CD4-positive, alpha-beta T cell treated with Interleukin-15 for 4 hours (primary cell): ENCODE measurements at regions not wholly inside any gene's neighbourhood (a gene's known extent, or its start where the extent isn't known, plus 50 kb on each side); places are given as distances from the start of the nearest gene placed in this dataset.

Source experiments
- DNase-seq: peaks from one replicate; pipeline ENCODE4 v3.0.0-alpha.2; 2020; ENCODE audit warnings: low spot score

- DNase-seq: no peak
These were observed 361.1 kb downstream of the ETS1 start for GRCh38 chr11:128226106-128226716.

DNA sequence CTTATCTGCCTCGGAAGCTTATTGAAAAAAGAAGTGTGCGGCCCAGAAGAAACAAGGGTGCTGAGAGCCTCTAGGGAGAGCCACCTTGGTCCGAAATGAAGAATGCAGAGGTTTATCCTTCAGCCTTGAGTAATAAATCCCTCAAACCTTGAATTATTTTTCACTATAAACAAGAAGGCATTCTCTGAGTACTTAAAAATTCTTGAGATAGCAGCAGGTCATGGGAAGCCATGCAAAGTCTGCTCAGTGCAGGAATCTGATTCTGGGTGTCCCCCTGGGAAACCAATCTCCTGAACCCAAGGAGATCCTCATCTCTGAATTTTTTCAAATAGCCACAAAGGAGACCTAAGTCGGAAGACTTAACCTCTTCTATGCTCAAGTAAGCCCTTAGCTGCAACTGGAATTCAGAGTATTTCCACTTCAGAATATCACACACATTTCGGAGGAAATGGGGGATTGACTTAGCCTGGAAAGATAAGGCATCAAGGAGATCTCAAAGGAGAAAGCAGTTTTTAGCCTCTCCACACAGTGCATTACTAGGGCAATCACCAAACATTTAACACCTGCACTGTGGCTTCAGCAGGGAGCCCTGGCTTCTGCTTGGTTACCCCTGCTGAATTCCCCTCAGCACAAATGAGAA is 365.0 kb downstream of the ETS1 start:
- DNase-seq: no peak

DNA sequence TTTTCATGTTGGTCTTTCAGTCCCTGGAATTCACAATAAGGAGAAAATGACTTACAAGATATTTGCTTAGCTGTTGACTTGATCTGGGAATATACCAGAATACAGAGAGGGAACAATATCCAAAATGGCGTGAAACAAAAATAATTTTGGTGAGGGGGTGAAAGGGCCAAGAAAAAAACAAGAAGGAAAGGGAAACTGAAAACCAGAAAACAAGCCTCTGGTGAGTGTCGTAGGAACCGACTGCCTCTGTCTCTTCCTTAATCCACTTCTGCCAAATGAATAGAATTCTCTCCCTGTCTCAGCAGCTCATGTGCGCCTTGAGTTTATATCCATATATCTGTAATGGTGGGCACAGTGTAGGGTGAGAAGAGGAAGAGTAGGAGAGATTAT is 367.6 kb downstream of the ETS1 start:
- no peak for DNase-seq

- no peak for DNase-seq
These were observed 371.2 kb downstream of the ETS1 start for GRCh38 chr11:128216198-128216597.

- DNase-seq: no peak
These were observed 372.0 kb downstream of the ETS1 start for GRCh38 chr11:128215238-128215882.

GRCh38 chr11:128214263-128214662 is 373.1 kb downstream of the ETS1 start:
- DNase-seq: no peak

DNA sequence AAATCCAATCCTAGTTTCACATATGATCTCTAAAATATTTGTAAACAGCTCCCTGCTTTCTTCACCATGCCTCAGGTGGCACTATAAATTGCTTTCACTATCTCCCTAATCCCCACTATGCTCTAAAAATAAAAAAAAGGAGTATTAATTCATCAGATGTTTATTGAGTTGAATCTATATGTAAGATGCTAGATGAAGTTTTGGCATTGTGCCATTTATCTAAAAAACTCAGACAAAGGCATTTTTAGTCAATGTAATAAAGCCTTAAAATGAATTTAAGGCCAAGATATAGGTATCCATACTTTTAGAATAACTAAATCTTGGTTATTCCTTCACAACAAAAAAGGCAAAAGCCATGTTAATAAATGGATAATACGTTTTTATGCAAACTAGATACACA is 373.9 kb downstream of the ETS1 start:
- no peak for DNase-seq

GRCh38 chr11:128212324-128212723 is 375.0 kb downstream of the ETS1 start:
- DNase-seq: no peak

- no peak for DNase-seq
These were observed 377.0 kb downstream of the ETS1 start for GRCh38 chr11:128210148-128210940.

DNA sequence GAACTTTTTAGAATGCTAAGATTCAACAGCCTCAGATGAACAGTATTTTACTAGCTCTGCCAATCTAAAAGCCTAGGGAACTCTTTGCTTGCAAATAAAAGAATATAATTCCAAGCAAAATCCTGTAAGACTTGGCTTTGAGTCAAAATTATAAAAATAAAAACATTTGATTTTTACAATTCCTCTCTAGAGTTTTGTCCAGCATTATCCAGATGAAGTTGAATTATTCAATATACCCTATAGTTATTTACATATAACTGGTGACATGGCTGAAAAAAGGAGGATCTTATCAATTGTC is 378.3 kb downstream of the ETS1 start:
- DNase-seq: no peak

DNA sequence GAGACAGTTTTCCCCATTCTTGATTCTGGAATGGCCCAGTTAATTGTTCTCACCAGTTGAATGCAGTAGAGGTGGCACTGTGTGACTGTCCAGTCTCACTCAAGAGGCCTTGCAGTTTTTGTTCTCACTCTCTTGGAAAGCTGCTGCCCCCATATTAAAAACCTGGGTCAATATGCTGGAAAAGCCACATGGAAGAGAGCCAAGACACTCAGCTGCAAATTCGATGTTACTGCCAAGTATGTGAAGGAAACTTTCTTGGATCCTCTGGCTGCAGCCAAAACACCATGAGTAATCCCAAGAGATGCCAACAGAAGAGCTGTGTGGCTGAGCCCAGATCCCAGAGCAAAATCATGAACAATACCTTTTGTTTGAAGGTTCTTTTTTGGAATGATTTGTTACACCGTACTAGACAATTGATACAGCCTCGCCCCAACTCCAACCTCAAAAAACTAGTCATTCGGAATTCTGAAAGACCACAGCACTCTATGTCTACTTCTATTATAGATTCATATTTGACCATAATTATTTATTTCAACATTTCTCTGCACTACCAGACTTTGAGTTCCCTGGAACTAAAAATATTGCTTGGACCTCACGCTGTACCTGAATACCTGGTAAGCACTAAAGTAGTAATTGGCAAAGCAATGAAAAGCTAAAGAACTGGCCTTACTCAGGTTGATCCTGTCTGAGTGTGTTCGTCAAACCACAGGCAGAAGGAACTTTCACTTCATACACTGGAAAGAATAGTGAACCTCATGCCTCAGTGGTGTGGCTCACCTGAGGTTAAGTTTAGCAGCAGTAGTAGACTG is 378.8 kb downstream of the ETS1 start:
- DNase-seq: no peak

DNA sequence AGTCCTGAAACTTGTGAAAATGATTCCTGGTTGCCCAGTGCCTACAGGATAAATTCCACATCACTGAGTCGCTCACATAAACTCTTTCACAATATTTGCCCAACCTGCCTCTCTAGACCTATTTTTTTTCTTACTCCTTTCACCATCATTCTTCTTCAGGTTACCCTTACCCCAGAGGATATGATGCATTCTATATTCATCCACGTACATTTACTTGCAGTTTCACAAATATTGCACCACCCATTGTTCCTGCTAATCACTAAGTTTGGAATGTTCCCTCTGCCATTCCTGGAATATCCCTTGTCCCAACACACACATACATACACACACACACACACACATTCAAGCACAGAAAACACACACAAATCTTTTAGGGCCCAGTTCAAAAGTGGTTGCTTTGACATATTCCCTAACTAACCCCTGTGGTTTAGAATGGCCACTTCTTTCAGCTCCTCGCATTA is 379.5 kb downstream of the ETS1 start:
- DNase-seq: no peak

- no peak for DNase-seq
These were observed 380.9 kb downstream of the ETS1 start for GRCh38 chr11:128206461-128206860.

- no peak for DNase-seq
These were observed 381.6 kb downstream of the ETS1 start for GRCh38 chr11:128205796-128206195.

DNA sequence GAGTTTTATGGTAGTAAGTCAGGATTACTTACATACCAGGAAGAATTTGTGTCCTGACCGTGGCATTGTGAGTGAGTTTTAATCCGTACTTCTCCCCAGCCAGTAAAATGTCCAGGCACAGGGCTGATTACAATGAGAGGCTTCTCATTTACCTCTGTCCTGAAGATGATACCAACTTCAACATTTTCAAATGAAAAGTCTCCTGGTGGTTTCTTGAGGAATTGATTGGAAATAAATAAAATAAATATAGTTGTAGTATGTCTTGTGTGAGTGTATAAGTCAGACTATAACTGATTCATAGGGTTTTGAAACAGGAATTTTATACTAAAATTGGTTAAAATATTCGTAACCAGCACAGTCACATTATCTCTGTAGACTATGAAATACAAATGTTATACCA is 382.5 kb downstream of the ETS1 start:
- no peak for DNase-seq

- DNase-seq: no peak
These were observed 385.6 kb downstream of the ETS1 start for GRCh38 chr11:128201801-128202200.

DNA sequence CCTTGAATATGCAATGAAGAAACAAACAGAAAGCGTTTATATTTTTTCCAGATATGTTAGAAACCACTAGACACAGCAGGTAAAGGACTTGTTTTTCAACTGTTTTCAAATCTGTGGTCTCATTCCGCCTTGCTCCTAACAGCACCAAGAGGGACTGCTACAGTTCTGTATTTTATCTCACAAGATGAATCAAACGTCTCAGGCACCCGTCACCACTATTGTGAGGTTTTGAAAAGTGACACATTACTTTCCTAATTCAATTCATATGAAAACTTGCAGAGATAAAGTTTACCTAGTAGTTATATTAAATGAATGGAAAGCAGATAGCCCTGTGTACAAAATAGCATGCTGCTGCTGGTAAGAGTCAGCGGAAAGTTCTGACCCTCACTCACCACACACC is 386.3 kb downstream of the ETS1 start:
- DNase-seq: no peak

- DNase-seq: no peak
These were observed 386.9 kb downstream of the ETS1 start for GRCh38 chr11:128200467-128200866.

DNA sequence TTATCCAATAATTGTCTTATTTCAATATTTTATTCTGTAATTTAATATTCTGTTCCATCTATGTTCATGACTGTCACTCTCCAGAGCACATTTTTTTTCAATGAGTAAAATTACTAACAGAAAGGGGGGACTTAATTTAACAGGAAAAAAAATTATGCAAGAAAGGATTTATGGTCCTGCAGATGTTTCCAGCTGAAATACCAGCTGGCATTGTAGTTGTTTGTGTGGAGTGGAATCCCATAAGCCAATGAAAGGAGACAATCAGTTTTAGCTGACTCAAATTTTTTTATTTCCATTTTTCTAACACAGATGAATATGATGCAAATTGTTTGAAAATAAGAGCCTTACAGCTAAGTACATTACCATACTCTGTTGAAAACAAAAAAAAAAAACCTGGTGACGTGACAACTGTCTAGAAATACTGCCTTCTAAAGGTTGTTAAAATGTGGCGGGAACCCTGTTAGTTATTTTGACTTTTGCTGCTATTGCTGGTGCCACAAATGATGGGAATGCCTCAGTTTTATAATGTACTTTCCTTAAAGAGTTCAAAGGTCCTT is 389.1 kb downstream of the ETS1 start:
- DNase-seq: no peak

DNA sequence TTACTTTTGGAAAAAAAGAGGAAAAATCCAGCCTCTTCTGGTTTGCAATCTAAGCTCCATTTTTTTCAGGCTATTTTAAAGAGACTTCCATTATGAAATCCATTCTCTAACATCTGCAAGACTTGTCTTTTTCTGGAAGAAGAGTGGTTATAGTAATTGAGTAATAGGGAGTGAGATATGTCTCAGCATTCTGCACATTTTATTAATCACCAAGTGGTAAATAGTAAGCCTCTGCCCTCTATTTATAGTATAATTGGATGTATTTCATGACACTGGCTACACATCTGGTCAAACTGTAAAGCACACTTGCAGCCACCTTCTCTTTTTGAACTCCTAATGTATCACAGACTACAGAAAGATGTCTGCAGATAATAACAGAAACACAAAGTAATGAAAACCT is 391.1 kb downstream of the ETS1 start:
- no peak for DNase-seq

DNA sequence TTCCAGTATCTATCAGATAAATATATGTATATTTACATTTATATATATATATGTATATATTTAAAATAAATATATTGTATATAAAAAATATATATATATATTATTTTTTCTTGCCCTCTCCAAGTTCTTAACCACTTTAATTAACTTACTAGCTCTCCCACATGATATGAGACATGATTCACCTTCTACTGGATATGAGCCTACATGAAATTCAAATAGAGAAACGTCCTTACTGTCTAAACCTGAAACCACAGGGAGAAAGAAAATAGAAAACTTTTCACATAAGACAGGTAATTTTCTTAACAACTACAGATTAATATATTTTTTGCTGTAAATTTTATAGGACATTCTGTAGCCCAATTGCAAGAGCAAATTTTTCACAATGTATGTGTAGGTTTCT is 391.6 kb downstream of the ETS1 start:
- no peak for DNase-seq
